Astrocyte of the cerebellum (primary cell): ENCODE measurements at regions not wholly inside any gene's neighbourhood (a gene's known extent, or its start where the extent isn't known, plus 50 kb on each side); places are given as distances from the start of the nearest gene placed in this dataset.
"Not testable (repeated sequence)": the region's sequence is repeated elsewhere in the genome, so short reads cannot be mapped to it uniquely, and the experiment has no call there.

Experiments
- DNase-seq: peaks from one replicate; pipeline ENCODE4 v3.0.0-alpha.2; 2011; ENCODE audit warnings: low read depth
- H3K4me3 ChIP-seq: 2 replicates; pipeline ENCODE4 v1.5.1; 2011; ENCODE audit warnings: mild to moderate bottlenecking, low read depth, low read length, moderate library complexity
- in situ Hi-C: cut with HindIII; loops from 2 replicates; pipeline ENCODE4 v1.10.0; 2017; ENCODE audit warnings: low sequenced_read_pairs
- TF ChIP-seq, protein P1 (sequence below): IDR thresholded peaks from 2 replicates; pipeline ENCODE4 v1.5.1; 2012; ENCODE audit warnings: low read length, low read depth, moderate library complexity, mild to moderate bottlenecking; ENCODE audit errors: missing control alignments

- in situ Hi-C loops, result loop anchor here (25.0 kb wide), 1 partner anchor 606 kb away; no protein-coding TSS in a partner anchor
- TF ChIP-seq, protein P1, sequence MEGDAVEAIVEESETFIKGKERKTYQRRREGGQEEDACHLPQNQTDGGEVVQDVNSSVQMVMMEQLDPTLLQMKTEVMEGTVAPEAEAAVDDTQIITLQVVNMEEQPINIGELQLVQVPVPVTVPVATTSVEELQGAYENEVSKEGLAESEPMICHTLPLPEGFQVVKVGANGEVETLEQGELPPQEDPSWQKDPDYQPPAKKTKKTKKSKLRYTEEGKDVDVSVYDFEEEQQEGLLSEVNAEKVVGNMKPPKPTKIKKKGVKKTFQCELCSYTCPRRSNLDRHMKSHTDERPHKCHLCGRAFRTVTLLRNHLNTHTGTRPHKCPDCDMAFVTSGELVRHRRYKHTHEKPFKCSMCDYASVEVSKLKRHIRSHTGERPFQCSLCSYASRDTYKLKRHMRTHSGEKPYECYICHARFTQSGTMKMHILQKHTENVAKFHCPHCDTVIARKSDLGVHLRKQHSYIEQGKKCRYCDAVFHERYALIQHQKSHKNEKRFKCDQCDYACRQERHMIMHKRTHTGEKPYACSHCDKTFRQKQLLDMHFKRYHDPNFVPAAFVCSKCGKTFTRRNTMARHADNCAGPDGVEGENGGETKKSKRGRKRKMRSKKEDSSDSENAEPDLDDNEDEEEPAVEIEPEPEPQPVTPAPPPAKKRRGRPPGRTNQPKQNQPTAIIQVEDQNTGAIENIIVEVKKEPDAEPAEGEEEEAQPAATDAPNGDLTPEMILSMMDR, result peak; percentile 75
- H3K4me3 ChIP-seq, result not testable (repeated sequence)
- DNase-seq, result peak; percentile 67
These were observed 555.7 kb downstream of the ETS1 start for GRCh38 chr11:128031538-128032134.

GRCh38 chr11:128029219-128029722 lies 558.1 kb downstream of the ETS1 start:
- no peak for DNase-seq
- H3K4me3 ChIP-seq, result no peak overlapping the region
- TF ChIP-seq, protein P1, result no peak
- in situ Hi-C loops, result loop anchor here (25.0 kb wide), 1 partner anchor 608 kb away; no protein-coding TSS in a partner anchor

DNA sequence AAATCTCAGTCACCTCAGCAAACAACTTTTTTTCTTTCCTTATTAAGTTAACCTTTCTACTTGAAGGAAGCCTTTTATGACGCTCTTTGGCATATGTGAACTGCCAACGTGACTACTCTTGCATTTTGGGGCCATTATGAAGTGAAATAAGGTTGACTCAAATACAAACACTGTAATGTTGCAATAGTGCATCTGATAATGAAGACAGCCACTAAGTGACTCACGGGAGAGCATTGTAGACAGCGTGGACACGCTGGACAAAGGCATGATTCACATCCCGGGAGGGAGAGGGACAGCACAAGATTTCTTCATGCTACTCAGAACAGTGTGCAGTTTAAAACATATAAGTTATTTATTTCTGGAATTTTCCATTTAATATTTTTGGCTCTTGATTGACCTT lies 560.8 kb downstream of the ETS1 start:
- TF ChIP-seq, protein P1, result no peak
- in situ Hi-C loops, result loop anchor here (25.0 kb wide), 1 partner anchor 611 kb away; no protein-coding TSS in a partner anchor
- peak; percentile 37 for DNase-seq
- H3K4me3 ChIP-seq, result no peak overlapping the region

DNA sequence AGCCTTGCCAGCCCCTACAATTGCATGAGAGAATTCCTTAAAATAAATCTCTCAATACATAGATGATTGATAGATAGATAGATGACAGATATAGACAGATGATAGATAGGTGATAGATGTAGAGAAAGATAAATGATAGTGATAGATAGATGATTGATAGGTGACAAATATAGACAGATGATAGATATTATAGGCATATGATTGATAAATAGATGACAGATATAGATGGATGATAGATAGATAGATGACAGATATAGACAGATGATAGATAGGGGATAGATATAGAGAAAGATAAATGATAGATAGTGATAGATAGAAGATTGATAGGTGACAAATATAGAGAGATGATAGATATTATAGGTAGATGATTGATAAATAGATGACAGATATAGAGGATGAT lies 564.6 kb downstream of the ETS1 start:
- in situ Hi-C loops, result no loop called here
- DNase-seq, result no peak
- TF ChIP-seq, protein P1, result no peak
- no peak overlapping the region for H3K4me3 ChIP-seq

GRCh38 chr11:128022007-128022368 lies 565.4 kb downstream of the ETS1 start:
- in situ Hi-C loops, result no loop called here
- H3K4me3 ChIP-seq, result no peak overlapping the region
- no peak for DNase-seq
- TF ChIP-seq, protein P1, result no peak

DNA sequence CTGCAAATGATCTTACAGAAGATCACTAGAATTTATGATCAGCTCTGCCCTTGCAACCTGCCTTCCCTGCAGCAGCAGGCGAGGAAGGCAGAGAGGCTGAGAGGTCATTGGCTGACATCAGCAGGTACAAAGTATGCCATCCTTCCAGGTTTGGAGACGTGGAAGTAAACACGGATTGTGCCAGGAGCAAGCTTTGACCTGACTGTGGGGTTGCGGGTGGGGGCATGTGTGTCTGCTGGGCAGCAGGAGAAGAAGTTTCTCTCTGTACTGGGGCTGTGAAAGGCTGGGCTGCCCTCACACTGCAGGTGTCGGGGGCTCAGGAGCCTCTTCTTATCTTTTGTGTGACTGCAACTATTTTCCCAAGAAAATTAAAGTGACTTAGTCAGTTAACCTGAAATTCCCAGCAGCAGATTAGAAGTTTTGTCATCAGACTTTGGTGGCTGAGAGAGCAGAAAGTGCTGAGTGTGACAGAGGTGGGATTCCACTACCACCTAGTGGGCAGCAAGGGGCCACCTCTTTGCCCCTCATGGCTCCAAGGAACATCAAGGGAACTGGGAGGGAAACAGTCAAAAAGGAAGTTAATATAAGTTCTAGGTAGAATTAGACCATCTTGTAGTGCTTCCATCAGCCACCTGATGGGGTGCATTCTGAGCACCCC lies 565.9 kb downstream of the ETS1 start:
- TF ChIP-seq, protein P1, result peak; percentile 40
- in situ Hi-C loops, result no loop called here
- DNase-seq, result no peak
- no peak overlapping the region for H3K4me3 ChIP-seq
